ENCODE measurements at regions not wholly inside any gene's neighbourhood (a gene's known extent, or its start where the extent isn't known, plus 50 kb on each side); places are given as distances from the start of the nearest gene placed in this dataset.
A peak's percentile ranks its signal among the peaks of the same experiment; 100 is the strongest.

DNA sequence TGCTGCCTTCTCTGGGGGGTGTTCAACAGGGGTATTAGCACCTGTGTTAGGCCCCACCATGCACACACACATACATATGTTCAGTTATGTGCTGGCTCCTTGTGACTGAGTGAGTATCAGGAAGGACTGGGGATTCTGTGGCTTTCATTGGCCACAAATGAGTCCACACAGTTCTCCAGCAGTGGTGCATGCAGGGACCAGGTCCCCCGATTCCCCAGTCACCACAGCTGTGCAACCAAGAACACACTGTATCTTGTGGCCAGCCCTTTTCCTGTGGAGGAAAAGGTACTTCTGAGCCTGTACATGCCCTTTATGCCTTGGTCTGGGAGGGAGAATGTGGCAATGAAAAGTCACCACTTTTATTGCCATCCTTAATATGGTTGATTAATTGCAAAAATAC, 74.9 kb upstream of the KLF7 start:
- no peak overlapping the region for H3K4me3 ChIP-seq (ENCODE audit: insufficient read depth, low read depth, low read length)

More for the DNA sequence above, 74.9 kb upstream of the KLF7 start:
- Histone ChIP-seq H3K4me2 (ENCODE audit: low read depth, low read length) (peak overlapping the region; percentile 4; the same call in 1 of the 2 replicates), H3K36me3 (ENCODE audit: control insufficient read depth, insufficient read depth, low read length) (no peaks in the 10 kb centered on the region), H3K9me1 (ENCODE audit: insufficient read depth, low read length) (peaks cover 22% of the 10 kb centered on the region), H3K9me3 (ENCODE audit: control insufficient read depth, insufficient read depth, low read length) (no peaks in the 10 kb centered on the region), H2BK120ac (ENCODE audit: low read depth, low read length) (peak overlapping the region; percentile 97), H3K23ac (ENCODE audit: low read depth, low read length) (peak overlapping the region; percentile 88), H3K27ac (ENCODE audit: insufficient read depth, low read length) (peak overlapping the region; percentile 95), H3K9ac (ENCODE audit: low read depth, low read length) (peak overlapping the region; percentile 83; the same call in 1 of the 2 replicates), H4K20me1 (ENCODE audit: insufficient read depth, low read length) (no peaks in the 10 kb centered on the region), H2BK5ac (ENCODE audit: low read depth, low read length, poor library complexity, severe bottlenecking) (peak overlapping the region; percentile 98), H2AFZ (replicated peaks; ENCODE audit: low read length, poor library complexity) (peak overlapping the region; percentile 53), H2BK20ac (ENCODE audit: low read depth, low read length) (peak overlapping the region; percentile 98), H3K27me3 (ENCODE audit: control insufficient read depth, insufficient read depth, low read length) (no peaks in the 10 kb centered on the region), H2AK5ac (ENCODE audit: low read depth, low read length) (peak overlapping the region; percentile 97), H3K56ac (ENCODE audit: extremely low read depth, insufficient read depth, low read length) (peak overlapping the region; percentile 98; the same call in 1 of the 2 replicates), H3K79me1 (ENCODE audit: low read depth in 1 of 2, low read length in 2 of 2) (peaks cover 37 to 39% of the 10 kb centered on the region in 2 experiments), H3K18ac (ENCODE audit: low read depth, low read length) (peak overlapping the region; percentile 96), H3K14ac (replicated peaks; ENCODE audit: low read depth, low read length) (peak overlapping the region; percentile 96), H2BK15ac (ENCODE audit: low read depth, low read length) (peak overlapping the region; percentile 81), H3K4me1 (ENCODE audit: control insufficient read depth, insufficient read depth, low read length) (peaks cover 20% of the 10 kb centered on the region), H4K8ac (ENCODE audit: low read depth in 2 of 2, low read length in 2 of 2) (peak overlapping the region; percentile 93 to 96), H3K4ac (ENCODE audit: low read depth, low read length) (peak overlapping the region; percentile 97), H4K91ac (ENCODE audit: insufficient read depth, low read depth, low read length) (peak overlapping the region; percentile 99), H4K5ac (ENCODE audit: low read depth, low read length) (peak overlapping the region; percentile 62), H2AK9ac (replicated peaks; ENCODE audit: low read depth, low read length, poor library complexity) (peak overlapping the region; percentile 10)
- no peak for DNase-seq
- intact Hi-C loops (cut with micrococcal nuclease), result no loop called here
- no peak for TF ChIP-seq CHD1 (IDR thresholded peaks at IDR 0.05; ENCODE audit: low read depth, low read length)
- no peak for TF ChIP-seq MAFK (IDR thresholded peaks at IDR 0.05; ENCODE audit: low read depth, low read length)
- no peak for TF ChIP-seq RFX5 (IDR thresholded peaks at IDR 0.05; ENCODE audit: low read depth, low read length)
- no peak for TF ChIP-seq BHLHE40 (IDR thresholded peaks at IDR 0.05; ENCODE audit: low read depth, low read length)
- TF ChIP-seq, protein P1, sequence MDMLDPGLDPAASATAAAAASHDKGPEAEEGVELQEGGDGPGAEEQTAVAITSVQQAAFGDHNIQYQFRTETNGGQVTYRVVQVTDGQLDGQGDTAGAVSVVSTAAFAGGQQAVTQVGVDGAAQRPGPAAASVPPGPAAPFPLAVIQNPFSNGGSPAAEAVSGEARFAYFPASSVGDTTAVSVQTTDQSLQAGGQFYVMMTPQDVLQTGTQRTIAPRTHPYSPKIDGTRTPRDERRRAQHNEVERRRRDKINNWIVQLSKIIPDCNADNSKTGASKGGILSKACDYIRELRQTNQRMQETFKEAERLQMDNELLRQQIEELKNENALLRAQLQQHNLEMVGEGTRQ (IDR thresholded peaks at IDR 0.05; ENCODE audit: low read depth, low read length), result no peak
- no peak for TF ChIP-seq MXI1 (IDR thresholded peaks at IDR 0.05; ENCODE audit: borderline replicate concordance, low read depth, low read length)
- TF ChIP-seq, protein P2, sequence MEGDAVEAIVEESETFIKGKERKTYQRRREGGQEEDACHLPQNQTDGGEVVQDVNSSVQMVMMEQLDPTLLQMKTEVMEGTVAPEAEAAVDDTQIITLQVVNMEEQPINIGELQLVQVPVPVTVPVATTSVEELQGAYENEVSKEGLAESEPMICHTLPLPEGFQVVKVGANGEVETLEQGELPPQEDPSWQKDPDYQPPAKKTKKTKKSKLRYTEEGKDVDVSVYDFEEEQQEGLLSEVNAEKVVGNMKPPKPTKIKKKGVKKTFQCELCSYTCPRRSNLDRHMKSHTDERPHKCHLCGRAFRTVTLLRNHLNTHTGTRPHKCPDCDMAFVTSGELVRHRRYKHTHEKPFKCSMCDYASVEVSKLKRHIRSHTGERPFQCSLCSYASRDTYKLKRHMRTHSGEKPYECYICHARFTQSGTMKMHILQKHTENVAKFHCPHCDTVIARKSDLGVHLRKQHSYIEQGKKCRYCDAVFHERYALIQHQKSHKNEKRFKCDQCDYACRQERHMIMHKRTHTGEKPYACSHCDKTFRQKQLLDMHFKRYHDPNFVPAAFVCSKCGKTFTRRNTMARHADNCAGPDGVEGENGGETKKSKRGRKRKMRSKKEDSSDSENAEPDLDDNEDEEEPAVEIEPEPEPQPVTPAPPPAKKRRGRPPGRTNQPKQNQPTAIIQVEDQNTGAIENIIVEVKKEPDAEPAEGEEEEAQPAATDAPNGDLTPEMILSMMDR (conservative IDR thresholded peaks at IDR 0.05; ENCODE audit: low read depth, low read length), result no peak
- no peak for TF ChIP-seq MAZ (IDR thresholded peaks at IDR 0.05; ENCODE audit: borderline replicate concordance, low read depth, low read length)
- TF ChIP-seq CEBPB (IDR thresholded peaks at IDR 0.05; ENCODE audit: low read depth, low read length), result no peak
- TF ChIP-seq POLR2A (IDR thresholded peaks at IDR 0.05; ENCODE audit: low read depth, low read length), result no peak
- WGBS, 2 experiments (ENCODE audit: extremely low coverage in 2 of 2, insufficient read length in 1 of 2), result no CpG with 5 or more reads among the region's 1 CpG
- CTCF ChIA-PET, result no interaction called here
- BruUV-seq (replicated peaks), result no TSS peak
- dilution Hi-C loops (cut with HindIII; ENCODE audit: low sequenced_read_pairs, unreplicated experiment), result no loop called here
- POLR2A ChIA-PET (ENCODE audit: unreplicated experiment), result interaction anchor here (1.1 to 2.3 kb wide), 4 partner anchors 15 to 75 kb away, joined by 4 to 20 read pairs (median 8); partner anchors contain the start of gene KLF7
- in situ Hi-C loops (cut with MboI; ENCODE audit: low sequenced_read_pairs), result no loop called here
- no peak for ATAC-seq (ENCODE audit: low read depth)

All from IMR-90 (cell line).